GM18498 (cell line): ENCODE measurements at regions not wholly inside any gene's neighbourhood (a gene's known extent, or its start where the extent isn't known, plus 50 kb on each side); places are given as distances from the start of the nearest gene placed in this dataset.

Experiments
- ATAC-seq: cut with Tn5 transposase; IDR thresholded peaks from one replicate; pipeline ENCODE4 v1.9.1; 2021; ENCODE audit warnings: mild to moderate bottlenecking, moderate library complexity; ENCODE audit not compliant: unreplicated experiment

GRCh38 chr1:98017184-98017583, 96.3 kb upstream of the DPYD start:
- ATAC-seq = no peak

GRCh38 chr1:98008373-98008772, 87.5 kb upstream of the DPYD start:
- no peak for ATAC-seq

GRCh38 chr1:98005326-98006010, 84.6 kb upstream of the DPYD start:
- ATAC-seq = no peak

- ATAC-seq = no peak
Observed at GRCh38 chr1:98003442-98003841, 82.6 kb upstream of the DPYD start.

- ATAC-seq = no peak
Observed at GRCh38 chr1:98002288-98002687, 81.5 kb upstream of the DPYD start.

- ATAC-seq = no peak
Observed at GRCh38 chr1:98001764-98002163, 80.9 kb upstream of the DPYD start.

- ATAC-seq = no peak
Observed at GRCh38 chr1:97999320-97999719, 78.5 kb upstream of the DPYD start.

GRCh38 chr1:97996880-97997279, 76.0 kb upstream of the DPYD start:
- no peak for ATAC-seq

GRCh38 chr1:97989094-97989680, 68.4 kb upstream of the DPYD start:
- ATAC-seq = no peak

GRCh38 chr1:97986041-97987005, 65.5 kb upstream of the DPYD start:
- no peak for ATAC-seq

- ATAC-seq = no peak
Observed at GRCh38 chr1:97983126-97983525, 62.3 kb upstream of the DPYD start.

GRCh38 chr1:97980530-97980929, 59.7 kb upstream of the DPYD start:
- no peak for ATAC-seq

GRCh38 chr1:97976801-97977200, 56.0 kb upstream of the DPYD start:
- ATAC-seq = no peak
